Stimulated activated naive CD8-positive, alpha-beta T cell treated with anti-CD3 and anti-CD28 coated beads, Interleukin-15, Interleukin-2, amounts not matched to agents 100 ng/mL and 50 ng/mL, for 24 hours (primary cell): ENCODE measurements at regions not wholly inside any gene's neighbourhood (a gene's known extent, or its start where the extent isn't known, plus 50 kb on each side); places are given as distances from the start of the nearest gene placed in this dataset.
A peak's percentile ranks its signal among the peaks of the same experiment; 100 is the strongest.
"Not testable (repeated sequence)": the region's sequence is repeated elsewhere in the genome, so short reads cannot be mapped to it uniquely, and the experiment has no call there.

ENCODE experiments used
- H3K27ac Mint-ChIP-seq: one replicate; pipeline ENCODE4 v1.8.0; 2021; ENCODE audit warnings: mild to moderate bottlenecking, mixed read lengths
- H3K27me3 Mint-ChIP-seq: one replicate; pipeline ENCODE4 v1.8.0; 2021; ENCODE audit warnings: mixed read lengths
- H3K36me3 Mint-ChIP-seq: one replicate; pipeline ENCODE4 v1.8.0; 2021; ENCODE audit warnings: low read depth, mixed read lengths
- H3K4me1 Mint-ChIP-seq: one replicate; pipeline ENCODE4 v1.8.0; 2021; ENCODE audit warnings: low read depth, mixed read lengths
- H3K4me3 Mint-ChIP-seq: one replicate; pipeline ENCODE4 v1.8.0; 2021; ENCODE audit warnings: mild to moderate bottlenecking, mixed read lengths
- H3K9me3 Mint-ChIP-seq: one replicate; pipeline ENCODE4 v1.8.0; 2021; ENCODE audit warnings: mixed read lengths

- H3K36me3 Mint-ChIP-seq: no peaks in the 10 kb centered on the region
- H3K4me3 Mint-ChIP-seq: no peak overlapping the region
- H3K27me3 Mint-ChIP-seq: peaks cover 28% of the 10 kb centered on the region
- H3K27ac Mint-ChIP-seq: no peak overlapping the region
- H3K9me3 Mint-ChIP-seq: no peaks in the 10 kb centered on the region
- H3K4me1 Mint-ChIP-seq: no peaks in the 10 kb centered on the region
Observed at GRCh38 chr7:106590209-106590816, 70.6 kb downstream of the CCDC71L start.

DNA sequence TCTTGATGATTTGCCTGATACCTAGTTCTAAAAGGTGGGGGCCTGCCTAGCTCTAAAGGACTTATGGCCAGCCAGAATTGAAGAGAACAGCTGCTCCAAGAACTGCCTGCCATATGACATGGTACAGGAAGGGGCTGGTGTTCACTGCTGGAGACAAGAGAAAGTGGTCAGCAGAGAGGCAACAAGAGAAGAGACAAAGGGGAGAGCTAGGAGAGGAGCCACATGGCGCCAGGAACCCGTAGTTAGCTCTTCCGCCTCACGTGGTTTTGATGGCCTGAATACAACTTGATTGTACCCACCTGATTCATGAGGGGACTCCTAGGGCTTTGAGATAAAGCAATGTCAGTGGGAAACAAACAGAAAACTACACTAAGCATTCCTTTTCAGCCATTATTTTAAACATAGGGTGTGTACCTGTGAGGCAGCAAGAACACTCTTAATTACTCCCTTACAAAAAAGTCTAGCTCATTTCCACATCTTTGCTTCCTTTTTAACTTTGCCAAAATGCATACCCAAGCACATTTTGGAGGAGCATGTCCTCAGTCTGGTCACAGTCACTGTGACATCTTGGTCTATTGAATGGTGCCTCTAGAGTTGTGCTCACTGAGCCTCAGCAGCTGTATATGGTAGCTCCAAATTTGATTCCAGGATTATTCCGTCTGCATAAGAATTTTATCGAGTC, 71.6 kb downstream of the CCDC71L start:
- no peaks in the 10 kb centered on the region for H3K4me1 Mint-ChIP-seq
- no peak overlapping the region for H3K4me3 Mint-ChIP-seq
- no peaks in the 10 kb centered on the region for H3K9me3 Mint-ChIP-seq
- peak overlapping the region; percentile 12 for H3K27ac Mint-ChIP-seq
- peaks cover 29% of the 10 kb centered on the region for H3K27me3 Mint-ChIP-seq
- H3K36me3 Mint-ChIP-seq: no peaks in the 10 kb centered on the region

DNA sequence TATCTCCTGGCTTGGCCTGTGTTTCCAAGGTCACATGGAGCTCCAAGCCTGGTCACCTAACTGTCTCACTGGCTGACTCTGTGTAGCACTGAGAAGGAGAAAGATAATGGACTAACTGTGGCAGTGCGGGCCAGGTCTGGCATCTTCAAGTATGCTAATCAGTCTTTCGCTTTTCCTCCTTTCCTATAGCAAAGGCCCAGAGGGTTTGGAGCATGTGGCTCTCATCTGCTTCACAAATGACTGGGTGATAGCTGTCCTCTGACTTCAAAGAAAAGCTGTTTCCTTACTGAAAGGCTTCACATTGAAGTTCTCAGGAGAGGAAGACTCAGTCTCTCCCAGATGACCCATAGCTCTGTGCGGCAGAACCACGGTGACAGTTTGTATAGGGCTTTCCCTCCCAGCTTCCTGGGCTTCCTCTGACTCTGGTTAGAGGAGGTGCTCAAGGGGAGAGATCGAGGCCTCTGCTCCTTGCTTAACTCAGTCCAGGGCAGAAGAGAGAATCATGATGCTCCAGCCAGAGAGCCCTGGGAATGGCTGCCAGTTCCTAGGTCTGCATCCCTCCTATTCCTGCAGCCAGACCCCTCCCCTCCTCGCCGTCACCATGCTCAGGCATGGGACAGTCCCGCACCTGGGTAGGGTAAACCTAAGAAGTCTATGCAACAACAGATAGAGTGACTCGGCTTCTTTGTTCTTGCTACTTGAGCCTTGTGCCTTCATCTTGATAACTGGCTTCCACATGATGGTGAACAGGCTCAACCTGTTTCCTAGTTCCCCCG, 72.3 kb downstream of the CCDC71L start:
- H3K36me3 Mint-ChIP-seq: no peaks in the 10 kb centered on the region
- peaks cover 6% of the 10 kb centered on the region for H3K9me3 Mint-ChIP-seq
- no peak overlapping the region for H3K4me3 Mint-ChIP-seq
- H3K27me3 Mint-ChIP-seq: peaks cover 25% of the 10 kb centered on the region
- H3K4me1 Mint-ChIP-seq: no peaks in the 10 kb centered on the region
- no peak overlapping the region for H3K27ac Mint-ChIP-seq

DNA sequence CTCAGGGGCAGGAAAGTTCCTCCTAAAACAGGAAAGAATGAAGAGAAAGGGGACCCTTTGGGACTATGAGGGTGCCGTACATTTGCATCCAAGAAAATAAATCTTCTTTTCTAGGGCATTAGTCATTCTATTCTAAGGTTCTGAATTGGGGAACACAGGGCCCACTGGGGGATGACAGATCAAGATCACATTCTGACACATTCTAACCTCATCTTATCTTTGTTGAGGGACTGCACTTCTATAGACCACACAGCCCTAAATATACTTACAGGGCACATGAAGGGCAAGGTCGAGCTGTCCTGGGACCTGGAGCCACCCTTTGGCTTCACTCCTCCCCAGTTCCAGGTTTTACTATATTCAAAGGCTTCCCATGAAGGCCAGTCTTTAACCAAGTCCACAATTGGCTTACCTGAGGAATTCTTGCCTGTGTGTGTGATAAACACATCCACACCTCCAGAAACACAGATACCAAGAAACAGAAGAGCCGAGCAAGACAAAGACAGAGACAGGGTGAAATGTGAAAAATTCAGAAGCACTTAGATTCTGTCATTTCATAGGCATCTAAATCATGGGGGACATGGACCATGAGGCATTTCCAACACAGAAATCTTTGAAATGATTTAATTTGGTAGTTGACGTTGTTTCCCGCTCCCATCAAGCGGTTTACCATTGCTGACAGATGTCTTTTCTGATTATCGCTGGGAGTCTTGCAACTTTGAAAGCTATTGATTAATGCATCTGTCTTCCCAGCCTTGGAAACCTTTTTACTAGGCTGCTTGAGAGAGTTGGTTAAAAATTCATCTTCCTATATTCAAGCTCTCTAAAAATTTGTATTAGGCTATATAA, 75.8 kb downstream of the CCDC71L start:
- no peaks in the 10 kb centered on the region for H3K36me3 Mint-ChIP-seq
- peaks cover 10% of the 10 kb centered on the region for H3K27me3 Mint-ChIP-seq
- H3K4me1 Mint-ChIP-seq: no peaks in the 10 kb centered on the region
- H3K9me3 Mint-ChIP-seq: peaks cover 9% of the 10 kb centered on the region
- no peak overlapping the region for H3K4me3 Mint-ChIP-seq
- no peak overlapping the region for H3K27ac Mint-ChIP-seq

DNA sequence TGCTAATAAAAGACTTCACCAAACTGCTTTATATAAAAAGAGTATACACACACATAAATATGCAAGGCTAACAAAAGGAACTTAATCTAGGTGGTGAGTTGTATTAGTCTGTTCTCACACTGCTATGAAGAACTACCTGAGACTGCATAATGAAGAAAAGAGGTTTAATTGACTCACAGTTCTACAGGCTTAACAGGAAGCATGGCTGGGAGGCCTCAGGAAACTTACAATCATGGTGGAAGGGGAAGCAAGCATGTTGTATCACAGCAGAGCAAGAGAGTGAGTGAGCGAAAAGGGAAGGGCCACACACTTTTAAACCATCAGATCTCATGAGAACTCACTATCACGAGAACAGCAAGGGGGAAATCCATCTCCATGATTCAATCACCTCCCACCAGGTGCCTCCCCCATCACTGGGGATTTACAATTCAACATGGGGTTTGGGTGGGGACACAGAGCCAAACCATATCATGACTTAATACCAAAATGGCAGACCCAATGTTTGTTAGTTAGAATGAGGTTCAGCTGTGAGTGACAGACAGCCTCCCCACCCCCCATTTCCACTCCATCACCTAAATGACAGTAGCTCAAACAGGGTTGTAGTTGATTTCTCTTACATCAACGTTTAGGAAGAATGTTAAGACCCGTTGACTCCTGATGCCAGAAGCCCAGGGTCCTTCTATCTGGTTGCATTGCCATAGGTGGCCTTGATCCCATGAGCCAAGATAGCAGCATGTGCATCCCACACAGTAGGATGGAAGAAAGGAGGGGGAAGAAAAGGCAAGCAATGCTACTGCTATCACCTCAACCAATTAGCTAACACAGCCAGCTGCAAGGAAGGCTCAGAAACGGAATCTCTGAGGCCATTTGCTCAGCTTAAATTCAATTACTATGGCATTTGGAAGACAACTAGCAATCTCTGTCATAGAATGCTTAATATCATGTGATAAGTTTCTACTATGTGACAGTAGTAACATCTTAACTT, 77.0 kb downstream of the CCDC71L start:
- peaks cover 4% of the 10 kb centered on the region for H3K27me3 Mint-ChIP-seq
- no peaks in the 10 kb centered on the region for H3K36me3 Mint-ChIP-seq
- H3K4me1 Mint-ChIP-seq: no peaks in the 10 kb centered on the region
- H3K4me3 Mint-ChIP-seq: no peak overlapping the region
- H3K27ac Mint-ChIP-seq: no peak overlapping the region
- peaks cover 9% of the 10 kb centered on the region for H3K9me3 Mint-ChIP-seq

- no peak overlapping the region for H3K27ac Mint-ChIP-seq
- H3K4me3 Mint-ChIP-seq: no peak overlapping the region
- no peaks in the 10 kb centered on the region for H3K4me1 Mint-ChIP-seq
- peaks cover 9% of the 10 kb centered on the region for H3K9me3 Mint-ChIP-seq
- H3K36me3 Mint-ChIP-seq: no peaks in the 10 kb centered on the region
- peaks cover 9% of the 10 kb centered on the region for H3K27me3 Mint-ChIP-seq
Observed at GRCh38 chr7:106583100-106583499, 77.9 kb downstream of the CCDC71L start.

GRCh38 chr7:106582365-106582764, 78.6 kb downstream of the CCDC71L start:
- Mint-ChIP-seq H3K9me3 (peaks cover 9% of the 10 kb centered on the region), H3K4me3 (no peak overlapping the region), H3K27ac (no peak overlapping the region), H3K4me1 (no peaks in the 10 kb centered on the region), H3K27me3 (peaks cover 16% of the 10 kb centered on the region), H3K36me3 (no peaks in the 10 kb centered on the region)

DNA sequence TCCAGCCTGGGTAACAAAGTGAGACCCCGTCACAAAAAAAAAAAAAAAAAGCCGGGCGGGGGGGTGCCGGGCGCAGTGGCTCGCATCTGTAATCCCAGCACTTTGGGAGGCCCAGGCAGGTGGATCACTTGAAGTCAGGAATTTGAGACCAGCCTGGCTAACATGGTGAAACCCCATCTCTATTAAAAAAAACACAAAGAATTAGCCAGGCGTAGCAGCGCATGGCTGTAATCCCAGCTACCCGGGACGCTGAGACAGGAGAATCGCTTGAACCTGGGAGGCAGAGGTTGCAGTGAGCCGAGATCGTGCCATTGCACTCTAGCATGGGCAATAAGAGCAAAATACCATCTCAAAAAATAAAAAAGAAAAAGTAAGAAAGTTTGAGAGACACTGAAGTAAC, 81.9 kb downstream of the CCDC71L start:
- peaks cover 11% of the 10 kb centered on the region for H3K27me3 Mint-ChIP-seq
- not testable (repeated sequence) for H3K4me3 Mint-ChIP-seq, H3K36me3 Mint-ChIP-seq, H3K9me3 Mint-ChIP-seq, H3K27ac Mint-ChIP-seq, H3K4me1 Mint-ChIP-seq

- H3K27ac Mint-ChIP-seq: no peak overlapping the region
- peaks cover 19% of the 10 kb centered on the region for H3K27me3 Mint-ChIP-seq
- H3K4me3 Mint-ChIP-seq: no peak overlapping the region
- no peaks in the 10 kb centered on the region for H3K4me1 Mint-ChIP-seq
- H3K9me3 Mint-ChIP-seq: no peaks in the 10 kb centered on the region
- no peaks in the 10 kb centered on the region for H3K36me3 Mint-ChIP-seq
Observed at GRCh38 chr7:106575138-106575823, 85.7 kb downstream of the CCDC71L start.

GRCh38 chr7:106573738-106574137, 87.2 kb downstream of the CCDC71L start:
- peaks cover 8% of the 10 kb centered on the region for H3K4me1 Mint-ChIP-seq
- no peaks in the 10 kb centered on the region for H3K9me3 Mint-ChIP-seq
- H3K27ac Mint-ChIP-seq: no peak overlapping the region
- no peak overlapping the region for H3K4me3 Mint-ChIP-seq
- no peaks in the 10 kb centered on the region for H3K36me3 Mint-ChIP-seq
- H3K27me3 Mint-ChIP-seq: peaks cover 19% of the 10 kb centered on the region

DNA sequence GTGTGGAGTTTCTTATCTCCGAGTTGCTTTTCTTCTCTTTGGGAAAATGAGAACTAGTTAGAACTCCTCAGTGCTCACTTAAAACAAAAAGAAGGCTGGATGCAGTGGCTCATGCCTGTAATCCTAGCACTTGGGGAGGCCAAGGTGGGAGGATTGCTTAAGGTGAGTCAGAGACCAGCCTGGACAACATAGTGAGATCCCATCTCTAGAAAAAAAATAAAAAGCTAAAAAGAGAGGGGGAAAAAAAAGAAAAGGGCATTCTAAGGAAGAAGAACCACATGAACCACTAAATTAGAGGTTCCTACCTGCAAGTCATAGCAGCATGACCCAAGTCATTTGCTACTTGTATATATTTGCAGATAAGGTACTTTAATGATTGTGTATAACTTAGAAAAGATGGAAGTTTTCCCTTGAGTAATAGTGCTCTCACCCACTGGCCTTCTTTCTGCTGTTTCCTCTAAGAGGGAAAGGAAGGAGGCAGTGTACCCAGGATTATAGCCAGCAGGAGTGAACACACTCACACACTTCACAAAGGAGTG, 87.8 kb downstream of the CCDC71L start:
- Mint-ChIP-seq H3K4me1 (peaks cover 13% of the 10 kb centered on the region), H3K9me3 (no peaks in the 10 kb centered on the region), H3K27me3 (peaks cover 15% of the 10 kb centered on the region), H3K27ac (no peak overlapping the region), H3K36me3 (no peaks in the 10 kb centered on the region), H3K4me3 (no peak overlapping the region)

- no peaks in the 10 kb centered on the region for H3K9me3 Mint-ChIP-seq
- peaks cover 13% of the 10 kb centered on the region for H3K4me1 Mint-ChIP-seq
- no peak overlapping the region for H3K27ac Mint-ChIP-seq
- peaks cover 10% of the 10 kb centered on the region for H3K27me3 Mint-ChIP-seq
- no peak overlapping the region for H3K4me3 Mint-ChIP-seq
- H3K36me3 Mint-ChIP-seq: no peaks in the 10 kb centered on the region
Observed at GRCh38 chr7:106572394-106573124, 88.4 kb downstream of the CCDC71L start.

- no peak overlapping the region for H3K4me3 Mint-ChIP-seq
- H3K36me3 Mint-ChIP-seq: no peaks in the 10 kb centered on the region
- no peak overlapping the region for H3K27ac Mint-ChIP-seq
Observed at GRCh38 chr7:106571563-106571962, 89.4 kb downstream of the CCDC71L start.

More at GRCh38 chr7:106571563-106571962, 89.4 kb downstream of the CCDC71L start:
- H3K27me3 Mint-ChIP-seq: peaks cover 8% of the 10 kb centered on the region
- H3K9me3 Mint-ChIP-seq: no peaks in the 10 kb centered on the region
- peaks cover 13% of the 10 kb centered on the region for H3K4me1 Mint-ChIP-seq
